Glutamatergic neuron (in vitro differentiated cells): ENCODE measurements at regions not wholly inside any gene's neighbourhood (a gene's known extent, or its start where the extent isn't known, plus 50 kb on each side); places are given as distances from the start of the nearest gene placed in this dataset.

Source experiments
- DNase-seq: peaks from one replicate; pipeline ENCODE4 v3.0.0; 2022
- H3K27ac Mint-ChIP-seq: one replicate; pipeline ENCODE4 v1.8.0; 2020; ENCODE audit warnings: mild to moderate bottlenecking, mixed read lengths, inconsistent platforms; ENCODE audit not compliant: unreplicated experiment
- H3K27me3 Mint-ChIP-seq: one replicate; pipeline ENCODE4 v1.8.0; 2020; ENCODE audit warnings: mild to moderate bottlenecking, moderate library complexity, mixed read lengths, inconsistent platforms; ENCODE audit not compliant: unreplicated experiment
- H3K36me3 Mint-ChIP-seq: one replicate; pipeline ENCODE4 v1.8.0; 2020; ENCODE audit warnings: mild to moderate bottlenecking, mixed read lengths, inconsistent platforms; ENCODE audit not compliant: unreplicated experiment
- H3K4me1 Mint-ChIP-seq: one replicate; pipeline ENCODE4 v1.8.0; 2020; ENCODE audit warnings: mild to moderate bottlenecking, low read depth, mixed read lengths, inconsistent platforms; ENCODE audit not compliant: unreplicated experiment
- H3K4me3 Mint-ChIP-seq: one replicate; pipeline ENCODE4 v1.8.0; 2020; ENCODE audit warnings: mild to moderate bottlenecking, mixed read lengths, inconsistent platforms; ENCODE audit not compliant: unreplicated experiment
- H3K9me3 Mint-ChIP-seq: one replicate; pipeline ENCODE4 v1.8.0; 2020; ENCODE audit warnings: mild to moderate bottlenecking, moderate library complexity, mixed read lengths, inconsistent platforms; ENCODE audit not compliant: unreplicated experiment
- TF ChIP-seq, protein P1 (sequence below): fragments of 200-600 bp; sonication (generic); IDR thresholded peaks from one replicate; pipeline ENCODE4 v1.5.0; 2021; ENCODE audit not compliant: partially characterized antibody, unreplicated experiment

DNA sequence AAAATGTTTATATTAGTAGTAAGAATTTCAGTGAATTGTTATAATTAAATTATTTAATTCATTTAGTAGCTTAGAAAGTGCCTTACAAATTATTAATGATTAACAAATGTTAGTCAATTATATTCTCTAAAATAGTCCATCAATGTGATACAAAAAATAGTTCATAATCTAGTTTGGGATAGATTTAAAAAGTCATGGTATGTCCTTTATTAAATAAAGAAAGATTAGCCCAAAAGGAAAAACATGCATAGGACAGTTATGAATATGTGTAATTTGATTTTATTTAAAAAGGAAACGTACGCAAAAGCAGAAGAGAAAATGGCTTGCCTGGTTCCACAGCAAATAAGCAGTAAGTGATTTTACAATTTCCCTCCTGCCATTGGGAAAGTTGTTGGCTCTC, 768.5 kb downstream of the TRIB2 start:
- Mint-ChIP-seq H3K27me3 (no peaks in the 10 kb centered on the region), H3K27ac (no peak overlapping the region), H3K4me3 (no peak overlapping the region), H3K36me3 (no peaks in the 10 kb centered on the region), H3K4me1 (peaks cover 3% of the 10 kb centered on the region), H3K9me3 (no peaks in the 10 kb centered on the region)
- no peak for DNase-seq
- TF ChIP-seq, protein P1, sequence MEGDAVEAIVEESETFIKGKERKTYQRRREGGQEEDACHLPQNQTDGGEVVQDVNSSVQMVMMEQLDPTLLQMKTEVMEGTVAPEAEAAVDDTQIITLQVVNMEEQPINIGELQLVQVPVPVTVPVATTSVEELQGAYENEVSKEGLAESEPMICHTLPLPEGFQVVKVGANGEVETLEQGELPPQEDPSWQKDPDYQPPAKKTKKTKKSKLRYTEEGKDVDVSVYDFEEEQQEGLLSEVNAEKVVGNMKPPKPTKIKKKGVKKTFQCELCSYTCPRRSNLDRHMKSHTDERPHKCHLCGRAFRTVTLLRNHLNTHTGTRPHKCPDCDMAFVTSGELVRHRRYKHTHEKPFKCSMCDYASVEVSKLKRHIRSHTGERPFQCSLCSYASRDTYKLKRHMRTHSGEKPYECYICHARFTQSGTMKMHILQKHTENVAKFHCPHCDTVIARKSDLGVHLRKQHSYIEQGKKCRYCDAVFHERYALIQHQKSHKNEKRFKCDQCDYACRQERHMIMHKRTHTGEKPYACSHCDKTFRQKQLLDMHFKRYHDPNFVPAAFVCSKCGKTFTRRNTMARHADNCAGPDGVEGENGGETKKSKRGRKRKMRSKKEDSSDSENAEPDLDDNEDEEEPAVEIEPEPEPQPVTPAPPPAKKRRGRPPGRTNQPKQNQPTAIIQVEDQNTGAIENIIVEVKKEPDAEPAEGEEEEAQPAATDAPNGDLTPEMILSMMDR: no peak

DNA sequence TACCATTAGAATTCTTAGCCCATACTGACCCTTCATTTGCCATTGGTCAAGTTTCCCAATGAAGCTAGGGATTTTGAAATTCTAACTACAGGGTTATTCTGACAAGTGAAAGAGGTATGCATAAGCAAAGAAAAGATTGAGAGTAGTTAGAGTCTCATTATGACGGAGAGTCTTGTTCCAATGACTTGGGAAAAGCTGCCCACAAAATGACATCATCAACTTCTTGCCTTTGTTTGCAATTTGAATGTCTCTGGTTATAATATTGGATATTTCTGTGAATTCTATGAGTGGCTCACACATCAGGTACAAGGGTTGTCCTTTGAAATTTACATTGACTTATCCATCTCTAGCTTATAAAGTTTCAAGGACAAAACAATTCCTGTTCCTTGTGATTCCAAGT, 772.2 kb downstream of the TRIB2 start:
- H3K27ac Mint-ChIP-seq: no peak overlapping the region
- TF ChIP-seq, protein P1: no peak
- H3K9me3 Mint-ChIP-seq: no peaks in the 10 kb centered on the region
- no peaks in the 10 kb centered on the region for H3K36me3 Mint-ChIP-seq
- H3K4me1 Mint-ChIP-seq: peaks cover 3% of the 10 kb centered on the region
- no peaks in the 10 kb centered on the region for H3K27me3 Mint-ChIP-seq
- DNase-seq: no peak
- H3K4me3 Mint-ChIP-seq: no peak overlapping the region

DNA sequence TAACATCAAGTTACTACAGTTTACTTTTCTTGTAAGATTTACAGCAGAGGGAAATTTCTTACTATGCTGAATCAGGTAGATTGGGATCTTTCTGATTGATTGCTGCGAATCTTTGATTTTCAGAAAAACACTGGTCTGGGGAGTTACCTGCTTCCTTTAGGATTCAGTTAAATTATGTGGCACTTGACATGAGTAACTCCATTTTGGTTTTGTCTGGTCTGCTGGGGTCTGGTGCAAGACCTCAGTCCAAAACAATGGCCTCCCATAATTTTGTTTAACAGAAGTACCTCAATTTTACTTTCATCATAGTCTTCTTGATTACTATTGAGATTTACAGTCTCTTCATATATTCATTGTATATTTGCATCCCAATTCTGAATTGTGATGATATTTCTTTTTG, 775.5 kb downstream of the TRIB2 start:
- TF ChIP-seq, protein P1: no peak
- H3K27me3 Mint-ChIP-seq: no peaks in the 10 kb centered on the region
- no peaks in the 10 kb centered on the region for H3K36me3 Mint-ChIP-seq
- no peak for DNase-seq
- peaks cover 12% of the 10 kb centered on the region for H3K4me1 Mint-ChIP-seq
- H3K4me3 Mint-ChIP-seq: no peak overlapping the region
- H3K9me3 Mint-ChIP-seq: peaks cover 2% of the 10 kb centered on the region
- no peak overlapping the region for H3K27ac Mint-ChIP-seq

DNA sequence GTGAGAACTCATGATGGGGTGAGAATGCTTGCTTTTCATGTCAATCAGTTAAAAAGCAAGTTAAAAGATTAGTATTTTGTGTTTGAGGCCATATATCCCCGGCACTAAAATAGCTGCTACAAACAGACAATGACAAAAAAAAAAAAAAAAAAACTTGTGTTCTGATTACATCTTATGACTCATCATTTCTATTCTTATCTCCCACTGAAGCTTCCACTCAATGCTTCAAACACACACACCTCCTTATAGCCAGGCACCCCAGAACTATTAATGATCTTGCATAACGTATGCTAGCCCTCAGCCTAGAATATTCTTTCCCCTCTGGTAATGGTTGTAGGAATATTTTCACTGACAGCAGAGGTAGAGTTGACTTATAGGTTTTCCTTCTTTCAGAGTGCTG, 778.3 kb downstream of the TRIB2 start:
- DNase-seq: no peak
- Mint-ChIP-seq H3K27ac (no peak overlapping the region), H3K27me3 (no peaks in the 10 kb centered on the region), H3K4me1 (peaks cover 12% of the 10 kb centered on the region), H3K36me3 (no peaks in the 10 kb centered on the region), H3K4me3 (no peak overlapping the region), H3K9me3 (peaks cover 2% of the 10 kb centered on the region)
- TF ChIP-seq, protein P1: no peak

DNA sequence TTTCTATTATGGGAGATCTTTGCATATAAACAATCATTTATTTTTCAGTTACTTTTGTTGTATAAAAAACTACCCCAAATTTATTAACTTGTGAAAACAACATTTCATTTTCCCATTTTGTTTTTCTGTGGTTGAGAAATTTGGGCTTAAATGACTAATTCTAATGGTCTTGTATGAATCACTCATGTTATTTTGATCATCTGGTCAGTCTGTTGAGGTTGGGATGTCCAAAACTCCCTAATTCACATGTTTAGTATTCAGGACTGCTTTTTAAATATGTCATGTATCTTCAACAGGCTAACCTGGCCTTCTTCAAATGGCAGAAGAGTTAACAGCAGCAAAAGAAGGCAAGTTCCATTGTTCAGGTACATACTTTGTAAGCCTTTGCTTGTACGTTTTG, 788.1 kb downstream of the TRIB2 start:
- H3K4me1 Mint-ChIP-seq: peaks cover 2% of the 10 kb centered on the region
- TF ChIP-seq, protein P1: no peak
- no peak for DNase-seq
- H3K36me3 Mint-ChIP-seq: no peaks in the 10 kb centered on the region
- peaks cover 2% of the 10 kb centered on the region for H3K27me3 Mint-ChIP-seq
- no peak overlapping the region for H3K27ac Mint-ChIP-seq
- no peaks in the 10 kb centered on the region for H3K9me3 Mint-ChIP-seq
- no peak overlapping the region for H3K4me3 Mint-ChIP-seq
